MM.1S (cell line): ENCODE measurements at regions not wholly inside any gene's neighbourhood (a gene's known extent, or its start where the extent isn't known, plus 50 kb on each side); places are given as distances from the start of the nearest gene placed in this dataset.

Experiments used
- CTCF ChIP-seq: fragments of 300-600 bp; sonication (generic); IDR thresholded peaks from 2 replicates; pipeline ENCODE4 v1.5.1; 2016; ENCODE audit warnings: antibody characterized with exemption, low read length, mixed read lengths
- EZH2 ChIP-seq: fragments of 300-600 bp; sonication (generic); optimal IDR thresholded peaks from 2 replicates; pipeline ENCODE3; 2017; ENCODE audit warnings: low read depth, mild to moderate bottlenecking, antibody characterized with exemption, low read length, mixed read lengths

GRCh38 chrX:40831750-40832149 is 96.4 kb upstream of the MED14 start:
- TF ChIP-seq EZH2 (no peak), CTCF (no peak)
